ENCODE measurements at regions not wholly inside any gene's neighbourhood (a gene's known extent, or its start where the extent isn't known, plus 50 kb on each side); places are given as distances from the start of the nearest gene placed in this dataset.

- Histone ChIP-seq H3K9me3 (ENCODE audit: control insufficient read depth in 2 of 2, insufficient read depth in 1 of 2, low read depth in 1 of 2, low read length in 1 of 2) (no peaks in the 10 kb centered on the region), H3K27me3 (ENCODE audit: control insufficient read depth in 1 of 2, insufficient read depth in 2 of 2, low read length in 2 of 2) (no peaks in the 10 kb centered on the region), H3K36me3 (ENCODE audit: control insufficient read depth in 2 of 2, insufficient read depth in 2 of 2, low read length in 1 of 2) (no peaks in the 10 kb centered on the region), H3K4me3 (ENCODE audit: low read depth in 1 of 2, low read length in 2 of 2) (no peak overlapping the region), H3K4me1 (ENCODE audit: control insufficient read depth in 2 of 2, insufficient read depth in 2 of 2, low read length in 1 of 2) (no peaks in the 10 kb centered on the region), H3K27ac (ENCODE audit: low read depth in 2 of 2, low read length in 1 of 2) (no peak overlapping the region)
- 89 to 90% methylated on average over 5 of the region's 5 CpGs for WGBS, 2 donors
Measured at GRCh38 chr2:217026161-217026560, 166.3 kb upstream of the TNP1 start.

GRCh38 chr2:217023611-217024010, 163.7 kb upstream of the TNP1 start:
- WGBS, 2 donors, result 38 to 42% methylated on average over 2 of the region's 2 CpGs
- no peaks in the 10 kb centered on the region for H3K36me3 ChIP-seq (ENCODE audit: control insufficient read depth in 2 of 2, insufficient read depth in 2 of 2, low read length in 1 of 2)
- H3K27me3 ChIP-seq (ENCODE audit: control insufficient read depth in 1 of 2, insufficient read depth in 2 of 2, low read length in 2 of 2), result no peaks in the 10 kb centered on the region
- H3K4me1 ChIP-seq (ENCODE audit: control insufficient read depth in 2 of 2, insufficient read depth in 2 of 2, low read length in 1 of 2), result no peaks in the 10 kb centered on the region
- H3K9me3 ChIP-seq (ENCODE audit: control insufficient read depth in 2 of 2, insufficient read depth in 1 of 2, low read depth in 1 of 2, low read length in 1 of 2), result no peaks in the 10 kb centered on the region
- H3K27ac ChIP-seq (ENCODE audit: low read depth in 2 of 2, low read length in 1 of 2), result no peak overlapping the region
- no peak overlapping the region for H3K4me3 ChIP-seq (ENCODE audit: low read depth in 1 of 2, low read length in 2 of 2)

- Histone ChIP-seq H3K4me1 (ENCODE audit: control insufficient read depth in 2 of 2, insufficient read depth in 2 of 2, low read length in 1 of 2) (no peaks in the 10 kb centered on the region), H3K9me3 (ENCODE audit: control insufficient read depth in 2 of 2, insufficient read depth in 1 of 2, low read depth in 1 of 2, low read length in 1 of 2) (no peaks in the 10 kb centered on the region), H3K36me3 (ENCODE audit: control insufficient read depth in 2 of 2, insufficient read depth in 2 of 2, low read length in 1 of 2) (no peaks in the 10 kb centered on the region), H3K27me3 (ENCODE audit: control insufficient read depth in 1 of 2, insufficient read depth in 2 of 2, low read length in 2 of 2) (no peaks in the 10 kb centered on the region), H3K27ac (ENCODE audit: low read depth in 2 of 2, low read length in 1 of 2) (no peak overlapping the region), H3K4me3 (ENCODE audit: low read depth in 1 of 2, low read length in 2 of 2) (no peak overlapping the region)
- 75 to 77% methylated on average over 9 of the region's 9 CpGs for WGBS, 2 donors
Measured at GRCh38 chr2:217017456-217018252, 157.8 kb upstream of the TNP1 start.

GRCh38 chr2:217016796-217017419, 157.0 kb upstream of the TNP1 start:
- 75 to 76% methylated on average over 7 of the region's 7 CpGs for WGBS, 2 donors
- no peak overlapping the region for H3K27ac ChIP-seq (ENCODE audit: low read depth in 2 of 2, low read length in 1 of 2)
- no peaks in the 10 kb centered on the region for H3K36me3 ChIP-seq (ENCODE audit: control insufficient read depth in 2 of 2, insufficient read depth in 2 of 2, low read length in 1 of 2)
- no peaks in the 10 kb centered on the region for H3K9me3 ChIP-seq (ENCODE audit: control insufficient read depth in 2 of 2, insufficient read depth in 1 of 2, low read depth in 1 of 2, low read length in 1 of 2)
- no peaks in the 10 kb centered on the region for H3K4me1 ChIP-seq (ENCODE audit: control insufficient read depth in 2 of 2, insufficient read depth in 2 of 2, low read length in 1 of 2)
- no peak overlapping the region for H3K4me3 ChIP-seq (ENCODE audit: low read depth in 1 of 2, low read length in 2 of 2)
- no peaks in the 10 kb centered on the region for H3K27me3 ChIP-seq (ENCODE audit: control insufficient read depth in 1 of 2, insufficient read depth in 2 of 2, low read length in 2 of 2)

GRCh38 chr2:217014328-217015105, 154.7 kb upstream of the TNP1 start:
- Histone ChIP-seq H3K9me3 (ENCODE audit: control insufficient read depth in 2 of 2, insufficient read depth in 1 of 2, low read depth in 1 of 2, low read length in 1 of 2) (no peaks in the 10 kb centered on the region), H3K27ac (ENCODE audit: low read depth in 2 of 2, low read length in 1 of 2) (no peak overlapping the region), H3K27me3 (ENCODE audit: control insufficient read depth in 1 of 2, insufficient read depth in 2 of 2, low read length in 2 of 2) (peaks cover 0 to 2% of the 10 kb centered on the region in 2 donors), H3K4me1 (ENCODE audit: control insufficient read depth in 2 of 2, insufficient read depth in 2 of 2, low read length in 1 of 2) (no peaks in the 10 kb centered on the region), H3K4me3 (ENCODE audit: low read depth in 1 of 2, low read length in 2 of 2) (no peak overlapping the region), H3K36me3 (ENCODE audit: control insufficient read depth in 2 of 2, insufficient read depth in 2 of 2, low read length in 1 of 2) (no peaks in the 10 kb centered on the region)
- WGBS, 2 donors, result 86 to 87% methylated on average over 6 of the region's 6 CpGs

- Histone ChIP-seq H3K4me3 (ENCODE audit: low read depth in 1 of 2, low read length in 2 of 2) (no peak overlapping the region), H3K36me3 (ENCODE audit: control insufficient read depth in 2 of 2, insufficient read depth in 2 of 2, low read length in 1 of 2) (no peaks in the 10 kb centered on the region), H3K4me1 (ENCODE audit: control insufficient read depth in 2 of 2, insufficient read depth in 2 of 2, low read length in 1 of 2) (no peaks in the 10 kb centered on the region), H3K27ac (ENCODE audit: low read depth in 2 of 2, low read length in 1 of 2) (no peak overlapping the region), H3K9me3 (ENCODE audit: control insufficient read depth in 2 of 2, insufficient read depth in 1 of 2, low read depth in 1 of 2, low read length in 1 of 2) (no peaks in the 10 kb centered on the region), H3K27me3 (ENCODE audit: control insufficient read depth in 1 of 2, insufficient read depth in 2 of 2, low read length in 2 of 2) (peaks cover 0 to 2% of the 10 kb centered on the region in 2 donors)
- 72 to 76% methylated on average over 3 of the region's 3 CpGs for WGBS, 2 donors
Measured at GRCh38 chr2:217013926-217014325, 154.1 kb upstream of the TNP1 start.

GRCh38 chr2:217011576-217011975, 151.7 kb upstream of the TNP1 start:
- Histone ChIP-seq H3K27ac (ENCODE audit: low read depth in 2 of 2, low read length in 1 of 2) (no peak overlapping the region), H3K4me1 (ENCODE audit: control insufficient read depth in 2 of 2, insufficient read depth in 2 of 2, low read length in 1 of 2) (no peaks in the 10 kb centered on the region), H3K27me3 (ENCODE audit: control insufficient read depth in 1 of 2, insufficient read depth in 2 of 2, low read length in 2 of 2) (peaks cover 0 to 2% of the 10 kb centered on the region in 2 donors), H3K4me3 (ENCODE audit: low read depth in 1 of 2, low read length in 2 of 2) (no peak overlapping the region), H3K36me3 (ENCODE audit: control insufficient read depth in 2 of 2, insufficient read depth in 2 of 2, low read length in 1 of 2) (no peaks in the 10 kb centered on the region), H3K9me3 (ENCODE audit: control insufficient read depth in 2 of 2, insufficient read depth in 1 of 2, low read depth in 1 of 2, low read length in 1 of 2) (no peaks in the 10 kb centered on the region)
- 92 to 93% methylated on average over 4 of the region's 4 CpGs for WGBS, 2 donors

- H3K27ac ChIP-seq (ENCODE audit: low read depth in 2 of 2, low read length in 1 of 2), result no peak overlapping the region
- no peaks in the 10 kb centered on the region for H3K9me3 ChIP-seq (ENCODE audit: control insufficient read depth in 2 of 2, insufficient read depth in 1 of 2, low read depth in 1 of 2, low read length in 1 of 2)
- peaks cover 0 to 2% of the 10 kb centered on the region in 2 donors for H3K27me3 ChIP-seq (ENCODE audit: control insufficient read depth in 1 of 2, insufficient read depth in 2 of 2, low read length in 2 of 2)
- H3K4me3 ChIP-seq (ENCODE audit: low read depth in 1 of 2, low read length in 2 of 2), result no peak overlapping the region
- no peaks in the 10 kb centered on the region for H3K4me1 ChIP-seq (ENCODE audit: control insufficient read depth in 2 of 2, insufficient read depth in 2 of 2, low read length in 1 of 2)
- no peaks in the 10 kb centered on the region for H3K36me3 ChIP-seq (ENCODE audit: control insufficient read depth in 2 of 2, insufficient read depth in 2 of 2, low read length in 1 of 2)
- WGBS, 2 donors, result 82 to 89% methylated on average over 3 of the region's 3 CpGs
Measured at GRCh38 chr2:217010173-217010572, 150.3 kb upstream of the TNP1 start.

- Histone ChIP-seq H3K27me3 (ENCODE audit: control insufficient read depth in 1 of 2, insufficient read depth in 2 of 2, low read length in 2 of 2) (peaks cover 0 to 2% of the 10 kb centered on the region in 2 donors), H3K4me1 (ENCODE audit: control insufficient read depth in 2 of 2, insufficient read depth in 2 of 2, low read length in 1 of 2) (no peaks in the 10 kb centered on the region), H3K36me3 (ENCODE audit: control insufficient read depth in 2 of 2, insufficient read depth in 2 of 2, low read length in 1 of 2) (no peaks in the 10 kb centered on the region), H3K4me3 (ENCODE audit: low read depth in 1 of 2, low read length in 2 of 2) (no peak overlapping the region), H3K27ac (ENCODE audit: low read depth in 2 of 2, low read length in 1 of 2) (no peak overlapping the region), H3K9me3 (ENCODE audit: control insufficient read depth in 2 of 2, insufficient read depth in 1 of 2, low read depth in 1 of 2, low read length in 1 of 2) (no peaks in the 10 kb centered on the region)
- 39 to 61% methylated on average over 2 of the region's 2 CpGs for WGBS, 2 donors
Measured at GRCh38 chr2:217008794-217009193, 148.9 kb upstream of the TNP1 start.
